HUES48 (cell line): ENCODE measurements at regions not wholly inside any gene's neighbourhood (a gene's known extent, or its start where the extent isn't known, plus 50 kb on each side); places are given as distances from the start of the nearest gene placed in this dataset.
A peak's percentile ranks its signal among the peaks of the same experiment; 100 is the strongest.

Experiments
- H3K27ac ChIP-seq: one replicate; pipeline ENCODE4 v1.7.0; 2013; ENCODE audit warnings: low read depth, low read length, inconsistent platforms
- H3K27me3 ChIP-seq: 2 replicates; pipeline ENCODE4 v1.6.1; 2013; ENCODE audit warnings: mild to moderate bottlenecking, low read length; ENCODE audit not compliant: control insufficient read depth, insufficient read depth
- H3K36me3 ChIP-seq: 2 replicates; pipeline ENCODE4 v1.6.1; 2013; ENCODE audit warnings: low read length; ENCODE audit not compliant: control insufficient read depth, insufficient read depth
- H3K4me1 ChIP-seq: 2 replicates; pipeline ENCODE4 v1.6.1; 2013; ENCODE audit warnings: mild to moderate bottlenecking, low read length; ENCODE audit not compliant: control insufficient read depth, insufficient read depth
- H3K4me3 ChIP-seq: 2 replicates; pipeline ENCODE4 v1.5.1; 2013; ENCODE audit warnings: mild to moderate bottlenecking, low read depth, low read length
- H3K9ac ChIP-seq: 2 replicates; pipeline ENCODE4 v1.6.1; 2013; ENCODE audit warnings: mild to moderate bottlenecking, low read depth, low read length, moderate library complexity
- H3K9me3 ChIP-seq: 2 replicates; pipeline ENCODE4 v1.6.1; 2013; ENCODE audit warnings: low read length; ENCODE audit not compliant: control insufficient read depth, insufficient read depth

- Histone ChIP-seq H3K27me3 (no peaks in the 10 kb centered on the region), H3K4me1 (peaks cover 15% of the 10 kb centered on the region), H3K27ac (no peak overlapping the region), H3K36me3 (no peaks in the 10 kb centered on the region), H3K9me3 (peaks cover 14% of the 10 kb centered on the region), H3K4me3 (no peak overlapping the region), H3K9ac (no peak overlapping the region)
Observed at GRCh38 chr3:106908181-106908938, 468.9 kb upstream of the CCDC54 start.

- peak overlapping the region; percentile 97 for H3K27ac ChIP-seq
- peak overlapping the region; percentile 73 for H3K9ac ChIP-seq
- no peaks in the 10 kb centered on the region for H3K27me3 ChIP-seq
- H3K4me3 ChIP-seq: peak overlapping the region; percentile 44
- H3K9me3 ChIP-seq: peaks cover 14% of the 10 kb centered on the region
- H3K36me3 ChIP-seq: no peaks in the 10 kb centered on the region
- peaks cover 45% of the 10 kb centered on the region for H3K4me1 ChIP-seq
Observed at GRCh38 chr3:106913111-106913698, 464.0 kb upstream of the CCDC54 start.

GRCh38 chr3:106913966-106914365, 463.3 kb upstream of the CCDC54 start:
- Histone ChIP-seq H3K4me1 (peaks cover 45% of the 10 kb centered on the region), H3K36me3 (no peaks in the 10 kb centered on the region), H3K9ac (no peak overlapping the region; the same call in 1 of the 2 replicates), H3K27ac (peak overlapping the region; percentile 97), H3K27me3 (no peaks in the 10 kb centered on the region), H3K4me3 (no peak overlapping the region), H3K9me3 (peaks cover 8% of the 10 kb centered on the region; the same call in 1 of the 2 replicates)

- Histone ChIP-seq H3K4me1 (peaks cover 8% of the 10 kb centered on the region), H3K9me3 (no peaks in the 10 kb centered on the region), H3K27ac (no peak overlapping the region), H3K27me3 (no peaks in the 10 kb centered on the region), H3K4me3 (no peak overlapping the region), H3K9ac (no peak overlapping the region), H3K36me3 (no peaks in the 10 kb centered on the region)
Observed at GRCh38 chr3:106920609-106921008, 456.6 kb upstream of the CCDC54 start.

- Histone ChIP-seq H3K36me3 (no peaks in the 10 kb centered on the region), H3K4me1 (no peaks in the 10 kb centered on the region), H3K4me3 (no peak overlapping the region), H3K27ac (no peak overlapping the region), H3K9ac (no peak overlapping the region), H3K9me3 (peaks cover 9% of the 10 kb centered on the region; the same call in 1 of the 2 replicates), H3K27me3 (no peaks in the 10 kb centered on the region)
Observed at GRCh38 chr3:106929081-106929480, 448.2 kb upstream of the CCDC54 start.

GRCh38 chr3:106930086-106930485, 447.2 kb upstream of the CCDC54 start:
- H3K36me3 ChIP-seq: no peaks in the 10 kb centered on the region
- H3K27me3 ChIP-seq: no peaks in the 10 kb centered on the region
- H3K4me3 ChIP-seq: no peak overlapping the region
- H3K9me3 ChIP-seq: peaks cover 16% of the 10 kb centered on the region; the same call in 1 of the 2 replicates
- H3K9ac ChIP-seq: no peak overlapping the region
- no peaks in the 10 kb centered on the region for H3K4me1 ChIP-seq
- no peak overlapping the region for H3K27ac ChIP-seq

GRCh38 chr3:106931904-106932303, 445.3 kb upstream of the CCDC54 start:
- Histone ChIP-seq H3K36me3 (no peaks in the 10 kb centered on the region), H3K9ac (no peak overlapping the region), H3K27me3 (no peaks in the 10 kb centered on the region), H3K9me3 (peaks cover 16% of the 10 kb centered on the region; the same call in 1 of the 2 replicates), H3K4me1 (no peaks in the 10 kb centered on the region), H3K27ac (no peak overlapping the region), H3K4me3 (no peak overlapping the region)

- Histone ChIP-seq H3K27ac (no peak overlapping the region), H3K9me3 (peaks cover 20% of the 10 kb centered on the region; the same call in 1 of the 2 replicates), H3K4me1 (no peaks in the 10 kb centered on the region), H3K36me3 (no peaks in the 10 kb centered on the region), H3K4me3 (no peak overlapping the region), H3K27me3 (no peaks in the 10 kb centered on the region), H3K9ac (no peak overlapping the region)
Observed at GRCh38 chr3:106936337-106936736, 440.9 kb upstream of the CCDC54 start.

GRCh38 chr3:106942051-106942450, 435.2 kb upstream of the CCDC54 start:
- H3K27me3 ChIP-seq: no peaks in the 10 kb centered on the region

GRCh38 chr3:106943071-106943470, 434.2 kb upstream of the CCDC54 start:
- Histone ChIP-seq H3K27me3 (no peaks in the 10 kb centered on the region), H3K4me1 (no peaks in the 10 kb centered on the region), H3K27ac (no peak overlapping the region), H3K9me3 (peaks cover 10% of the 10 kb centered on the region; the same call in 1 of the 2 replicates), H3K9ac (no peak overlapping the region), H3K36me3 (no peaks in the 10 kb centered on the region), H3K4me3 (no peak overlapping the region)

More at GRCh38 chr3:106942051-106942450, 435.2 kb upstream of the CCDC54 start:
- no peak overlapping the region for H3K27ac ChIP-seq
- H3K9ac ChIP-seq: no peak overlapping the region
- no peaks in the 10 kb centered on the region for H3K36me3 ChIP-seq
- no peak overlapping the region for H3K4me3 ChIP-seq
- no peaks in the 10 kb centered on the region for H3K4me1 ChIP-seq
- peaks cover 10% of the 10 kb centered on the region; the same call in 1 of the 2 replicates for H3K9me3 ChIP-seq

- no peaks in the 10 kb centered on the region for H3K4me1 ChIP-seq
- no peaks in the 10 kb centered on the region for H3K36me3 ChIP-seq
- H3K9ac ChIP-seq: no peak overlapping the region
- H3K27ac ChIP-seq: no peak overlapping the region
- no peak overlapping the region for H3K4me3 ChIP-seq
- no peaks in the 10 kb centered on the region for H3K27me3 ChIP-seq
- no peaks in the 10 kb centered on the region for H3K9me3 ChIP-seq
Observed at GRCh38 chr3:106945435-106945834, 431.8 kb upstream of the CCDC54 start.
